Lower lobe of right lung (tissue), 2 donors: ENCODE measurements at regions not wholly inside any gene's neighbourhood (a gene's known extent, or its start where the extent isn't known, plus 50 kb on each side); places are given as distances from the start of the nearest gene placed in this dataset.
"Not testable (repeated sequence)": the region's sequence is repeated elsewhere in the genome, so short reads cannot be mapped to it uniquely, and the experiment has no call there.

Source experiments
- ATAC-seq, 2 donors: fragments of 200-7000 bp; cut with Tn5 transposase; one replicate each; pipeline ENCODE4 v1.9.1; 2020 to 2022; ENCODE audit warnings: mild to moderate bottlenecking in 2 of 2, moderate library complexity in 2 of 2
- DNase-seq: peaks from one replicate; pipeline ENCODE4 v3.0.0-alpha.2; 2020
- H3K27ac ChIP-seq: fragments of 200-600 bp; one replicate; pipeline ENCODE4 v1.8.0; 2022
- H3K27me3 ChIP-seq: fragments of 200-600 bp; one replicate; pipeline ENCODE4 v1.8.0; 2022; ENCODE audit warnings: low read depth
- H3K36me3 ChIP-seq: fragments of 200-600 bp; one replicate; pipeline ENCODE4 v1.8.0; 2022; ENCODE audit warnings: mild to moderate bottlenecking
- H3K4me1 ChIP-seq: fragments of 200-600 bp; one replicate; pipeline ENCODE4 v1.8.0; 2022
- H3K4me3 ChIP-seq: fragments of 200-600 bp; one replicate; pipeline ENCODE4 v1.8.0; 2022; ENCODE audit warnings: mild to moderate bottlenecking
- H3K9me3 ChIP-seq: fragments of 200-600 bp; one replicate; pipeline ENCODE4 v1.8.0; 2022
- CTCF ChIP-seq: fragments of 200-600 bp; IDR thresholded peaks from one replicate; pipeline ENCODE4 v1.8.0; 2022; ENCODE audit warnings: antibody characterized with exemption, mild to moderate bottlenecking
- intact Hi-C: fragments of 100-400 bp; cut with DNase I; formaldehyde crosslinking; loops from one replicate; pipeline ENCODE4 v1.11.0; 2022
- donor health status: DM: no; HTN: yes; CAD: no; lungs with severe emphysema.

GRCh38 chr16:64679976-64680690 lies 441.7 kb downstream of the CDH11 start:
- intact Hi-C loops: no loop called here
- Histone ChIP-seq H3K27me3 (no peaks in the 10 kb centered on the region), H3K27ac (no peak overlapping the region), H3K4me3 (no peak overlapping the region), H3K36me3 (no peaks in the 10 kb centered on the region), H3K9me3 (peaks cover 5% of the 10 kb centered on the region), H3K4me1 (no peaks in the 10 kb centered on the region)
- ATAC-seq: no peak
- TF ChIP-seq CTCF: no peak
- no peak for DNase-seq

DNA sequence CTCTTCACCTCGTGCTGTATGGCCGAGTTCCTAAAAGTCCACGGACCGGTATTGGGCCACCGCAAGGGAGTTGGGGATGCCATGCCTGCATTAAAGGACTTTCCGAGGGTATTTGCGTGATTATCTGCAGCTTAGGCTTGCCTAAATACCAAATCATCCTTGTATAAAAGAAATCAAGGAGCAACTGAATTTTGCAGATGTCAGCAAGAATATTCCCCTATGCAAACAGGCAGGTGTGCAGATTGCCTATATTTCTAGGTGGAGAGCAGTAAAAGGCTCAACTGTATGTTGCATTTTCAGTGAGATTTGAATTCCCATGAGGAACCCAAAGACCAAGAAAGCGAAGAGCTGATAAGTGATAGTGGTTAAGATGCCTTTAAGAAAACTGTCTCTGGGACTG lies 452.3 kb downstream of the CDH11 start:
- DNase-seq (no peak), ATAC-seq (no peak)
- no peaks in the 10 kb centered on the region for H3K27me3 ChIP-seq
- no peak for TF ChIP-seq CTCF
- H3K36me3 ChIP-seq: no peaks in the 10 kb centered on the region
- peaks cover 7% of the 10 kb centered on the region for H3K4me1 ChIP-seq
- H3K27ac ChIP-seq: no peak overlapping the region
- no peak overlapping the region for H3K4me3 ChIP-seq
- intact Hi-C loops: no loop called here
- no peaks in the 10 kb centered on the region for H3K9me3 ChIP-seq

GRCh38 chr16:64667334-64667877 lies 454.5 kb downstream of the CDH11 start:
- Histone ChIP-seq H3K4me3 (no peak overlapping the region), H3K27ac (no peak overlapping the region), H3K4me1 (peaks cover 7% of the 10 kb centered on the region), H3K9me3 (no peaks in the 10 kb centered on the region), H3K27me3 (no peaks in the 10 kb centered on the region), H3K36me3 (no peaks in the 10 kb centered on the region)
- TF ChIP-seq CTCF: no peak
- no peak for DNase-seq
- no peak for ATAC-seq
- intact Hi-C loops: no loop called here

DNA sequence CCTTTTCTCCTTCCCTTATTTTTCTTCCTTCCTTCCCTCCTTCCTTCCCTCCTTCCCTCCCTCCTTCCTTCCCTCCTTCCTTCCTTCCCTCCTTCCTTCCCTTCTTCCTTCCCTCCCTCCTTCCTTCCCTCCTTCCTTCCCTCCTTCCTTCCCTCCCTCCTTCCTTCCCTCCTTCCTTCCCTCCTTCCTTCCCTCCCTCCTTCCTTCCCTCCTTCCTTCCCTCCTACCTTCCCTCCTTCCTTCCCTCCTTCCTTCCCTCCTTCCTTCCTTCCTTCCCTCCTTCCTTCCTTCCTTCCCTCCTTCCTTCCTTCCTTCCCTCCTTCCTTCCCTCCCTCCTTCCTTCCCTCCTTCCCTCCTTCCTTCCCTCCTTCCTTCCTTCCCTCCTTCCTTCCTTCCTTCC lies 459.6 kb downstream of the CDH11 start:
- ATAC-seq, H3K27me3 ChIP-seq, DNase-seq, H3K27ac ChIP-seq, H3K4me3 ChIP-seq, H3K36me3 ChIP-seq, H3K4me1 ChIP-seq, H3K9me3 ChIP-seq, intact Hi-C loops: not testable (repeated sequence)

DNA sequence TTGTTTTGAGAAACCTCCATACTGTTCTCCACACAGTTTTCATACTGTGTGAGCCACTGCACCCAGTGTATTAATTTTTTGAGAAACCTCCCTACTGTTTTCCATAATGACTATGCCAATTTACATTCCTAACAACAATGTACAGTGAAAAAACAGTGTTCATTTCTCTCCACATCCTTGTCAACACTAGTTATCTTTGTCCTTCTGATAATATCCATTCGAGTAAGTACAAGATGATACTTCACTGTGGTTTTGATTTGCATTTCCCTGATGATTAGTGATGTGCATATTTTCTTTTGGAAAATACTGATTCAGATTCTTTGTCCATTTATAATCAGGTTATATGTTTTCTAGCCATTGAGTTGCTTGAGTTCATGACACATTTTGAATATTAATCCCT lies 462.0 kb downstream of the CDH11 start:
- no peaks in the 10 kb centered on the region for H3K27me3 ChIP-seq
- intact Hi-C loops: no loop called here
- no peaks in the 10 kb centered on the region for H3K9me3 ChIP-seq
- DNase-seq (no peak), ATAC-seq (no peak)
- H3K4me3 ChIP-seq: no peak overlapping the region
- no peak overlapping the region for H3K27ac ChIP-seq
- no peaks in the 10 kb centered on the region for H3K4me1 ChIP-seq
- TF ChIP-seq CTCF: no peak
- no peaks in the 10 kb centered on the region for H3K36me3 ChIP-seq

DNA sequence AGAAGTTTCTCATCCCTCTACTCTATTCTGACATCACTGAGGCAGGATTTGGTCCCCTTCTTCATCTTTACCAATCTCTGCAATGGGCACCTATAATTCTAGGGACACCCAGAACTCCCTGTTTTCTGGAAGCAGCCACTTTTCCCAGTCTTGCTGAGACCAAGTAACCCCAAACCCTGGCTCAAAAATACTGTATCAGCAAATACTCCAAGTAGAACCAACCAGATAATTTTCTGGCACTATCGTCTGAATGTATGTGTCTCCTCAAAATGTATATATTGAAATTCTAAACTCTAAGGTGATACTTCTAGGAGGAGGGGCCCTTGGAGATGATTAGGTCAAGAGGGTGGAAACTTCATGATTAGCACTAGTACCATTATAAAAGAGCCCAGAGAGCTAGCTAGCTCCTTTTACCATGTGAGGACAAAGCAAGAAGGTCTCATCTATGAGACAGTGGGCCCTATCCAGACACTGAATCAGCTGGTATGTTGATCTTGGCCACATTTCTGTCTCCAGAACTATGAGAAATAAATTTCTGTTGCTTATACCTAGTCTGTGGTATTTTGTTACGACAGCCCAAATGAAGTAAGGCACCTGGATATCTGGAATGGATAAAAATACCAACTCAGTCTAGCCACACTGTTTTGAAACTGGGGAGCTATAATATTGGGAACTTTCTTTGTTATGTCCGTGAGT lies 464.4 kb downstream of the CDH11 start:
- Histone ChIP-seq H3K4me3 (no peak overlapping the region), H3K9me3 (no peaks in the 10 kb centered on the region), H3K27me3 (no peaks in the 10 kb centered on the region), H3K27ac (no peak overlapping the region), H3K36me3 (no peaks in the 10 kb centered on the region), H3K4me1 (no peaks in the 10 kb centered on the region)
- TF ChIP-seq CTCF: no peak
- DNase-seq: no peak
- intact Hi-C loops: no loop called here
- ATAC-seq: no peak
